H9 (cell line): ENCODE measurements at regions not wholly inside any gene's neighbourhood (a gene's known extent, or its start where the extent isn't known, plus 50 kb on each side); places are given as distances from the start of the nearest gene placed in this dataset.

ENCODE experiments used
- DNase-seq: peaks from one replicate; pipeline ENCODE4 v3.0.0-alpha.2; 2017
- H2AFZ ChIP-seq: one replicate; pipeline ENCODE4 v1.6.1; 2013; ENCODE audit warnings: mild to moderate bottlenecking, low read length, control low read depth, moderate library complexity
- H2AK5ac ChIP-seq: 2 replicates; pipeline ENCODE4 v1.6.1; 2013; ENCODE audit warnings: low read length, control low read depth, mixed read lengths; ENCODE audit not compliant: insufficient read length
- H2BK120ac ChIP-seq: one replicate; pipeline ENCODE4 v1.6.1; 2013; ENCODE audit warnings: low read depth, mild to moderate bottlenecking, low read length, control low read depth, inconsistent platforms; ENCODE audit not compliant: poor library complexity, severe bottlenecking
- H2BK12ac ChIP-seq: 2 replicates; pipeline ENCODE4 v1.6.1; 2013; ENCODE audit warnings: low read length, control low read depth, mixed read lengths, low read depth; ENCODE audit not compliant: insufficient read length
- H2BK15ac ChIP-seq: 2 replicates; pipeline ENCODE4 v1.6.1; 2013; ENCODE audit warnings: low read depth, low read length, control low read depth
- H2BK20ac ChIP-seq: one replicate; pipeline ENCODE4 v1.6.1; 2013; ENCODE audit warnings: low read depth, mild to moderate bottlenecking, low read length, control low read depth, inconsistent platforms; ENCODE audit not compliant: poor library complexity, severe bottlenecking
- H2BK5ac ChIP-seq: 2 replicates; pipeline ENCODE4 v1.6.1; 2013; ENCODE audit warnings: low read length, control low read depth, mixed read lengths; ENCODE audit not compliant: insufficient read length
- H3K14ac ChIP-seq: 2 replicates; pipeline ENCODE4 v1.6.1; 2013; ENCODE audit warnings: low read length, control low read depth; ENCODE audit not compliant: insufficient read depth
- H3K18ac ChIP-seq: 2 replicates; pipeline ENCODE4 v1.6.1; 2013; ENCODE audit warnings: low read depth, mild to moderate bottlenecking, mixed read lengths, low read length, control low read depth; ENCODE audit not compliant: insufficient read length
- H3K23ac ChIP-seq: 2 replicates; pipeline ENCODE4 v1.6.1; 2013; ENCODE audit warnings: low read length, control low read depth, mixed read lengths, low read depth; ENCODE audit not compliant: insufficient read length
- H3K23me2 ChIP-seq: 2 replicates; pipeline ENCODE4 v1.6.1; 2013; ENCODE audit warnings: low read depth, mild to moderate bottlenecking, mixed read lengths, low read length, control low read depth; ENCODE audit not compliant: insufficient read length, poor library complexity, severe bottlenecking
- H3K27ac ChIP-seq: 2 replicates; pipeline ENCODE4 v1.5.1; 2013; ENCODE audit warnings: low read length, control low read depth, mixed read lengths, low read depth; ENCODE audit not compliant: insufficient read length
- H3K27me3 ChIP-seq: 2 replicates; pipeline ENCODE4 v1.6.1; 2013; ENCODE audit warnings: low read length, control low read depth, inconsistent platforms; ENCODE audit not compliant: insufficient read depth
- H3K4ac ChIP-seq: 2 replicates; pipeline ENCODE4 v1.6.1; 2013; ENCODE audit warnings: low read depth, mild to moderate bottlenecking, control low read depth, inconsistent platforms, low read length, moderate library complexity
- H3K4me1 ChIP-seq: 2 replicates; pipeline ENCODE4 v1.6.1; 2013; ENCODE audit warnings: low read length, control low read depth, inconsistent platforms; ENCODE audit not compliant: insufficient read depth
- H3K4me2 ChIP-seq: 2 replicates; pipeline ENCODE4 v1.6.1; 2013; ENCODE audit warnings: low read length, control low read depth, mixed read lengths; ENCODE audit not compliant: insufficient read length, insufficient read depth
- H3K56ac ChIP-seq: 2 replicates; pipeline ENCODE4 v1.6.1; 2013; ENCODE audit warnings: low read depth, mild to moderate bottlenecking, mixed read lengths, low read length, control low read depth; ENCODE audit not compliant: insufficient read length
- H3K79me1 ChIP-seq: 2 replicates; pipeline ENCODE4 v1.6.1; 2013; ENCODE audit warnings: low read depth, mild to moderate bottlenecking, moderate library complexity, low read length, control low read depth, inconsistent platforms; ENCODE audit not compliant: insufficient read depth, poor library complexity, severe bottlenecking
- H3K79me2 ChIP-seq: 2 replicates; pipeline ENCODE4 v1.6.1; 2013; ENCODE audit warnings: low read length, control low read depth, inconsistent platforms; ENCODE audit not compliant: insufficient read depth
- H3K9ac ChIP-seq: 2 replicates; pipeline ENCODE4 v1.6.1; 2013; ENCODE audit warnings: low read length, control low read depth, mixed read lengths; ENCODE audit not compliant: insufficient read length; ENCODE audit errors: extremely low read depth
- H3K9me3 ChIP-seq: one replicate; pipeline ENCODE4 v1.6.1; 2013; ENCODE audit warnings: low read depth, low read length, inconsistent platforms; ENCODE audit not compliant: control insufficient read depth
- H3T11ph ChIP-seq: one replicate; pipeline ENCODE4 v1.6.1; 2013; ENCODE audit warnings: mild to moderate bottlenecking, low read length, control low read depth, inconsistent platforms
- H4K20me1 ChIP-seq: one replicate; pipeline ENCODE4 v1.6.1; 2013; ENCODE audit not compliant: control insufficient read depth, insufficient read length, insufficient read depth
- H4K5ac ChIP-seq: 2 replicates; pipeline ENCODE4 v1.6.1; 2013; ENCODE audit warnings: low read depth, mild to moderate bottlenecking, mixed read lengths, low read length, control low read depth; ENCODE audit not compliant: insufficient read length
- H4K8ac ChIP-seq: replicated peaks from 2 replicates; pipeline ENCODE4 v1.6.1; 2013; ENCODE audit warnings: low read length, control low read depth, mixed read lengths, low read depth; ENCODE audit not compliant: insufficient read length
- H4K91ac ChIP-seq: 2 replicates; pipeline ENCODE4 v1.6.1; 2013; ENCODE audit warnings: low read depth, mild to moderate bottlenecking, moderate library complexity, mixed read lengths, low read length, control low read depth; ENCODE audit not compliant: insufficient read length
- H3K27ac Mint-ChIP-seq, 3 experiments: 2 replicates in 2 of 3; 3 replicates in 1 of 3; pipeline ENCODE4 v1.8.0; 2020 to 2021; ENCODE audit warnings: mixed read lengths in 3 of 3, mild to moderate bottlenecking in 1 of 3, moderate library complexity in 1 of 3
- H3K27me3 Mint-ChIP-seq: 2 replicates; pipeline ENCODE4 v1.8.0; 2021; ENCODE audit warnings: low read depth, mild to moderate bottlenecking, moderate library complexity, mixed read lengths
- H3K36me3 Mint-ChIP-seq, 3 experiments: 2 replicates in 2 of 3; 3 replicates in 1 of 3; pipeline ENCODE4 v1.8.0; 2020 to 2021; ENCODE audit warnings: low read depth in 3 of 3, mixed read lengths in 3 of 3; ENCODE audit not compliant: insufficient read depth in 1 of 3
- H3K4me1 Mint-ChIP-seq, 2 experiments: 2 replicates each; pipeline ENCODE4 v1.8.0; 2020; ENCODE audit warnings: mixed read lengths in 2 of 2
- H3K4me3 Mint-ChIP-seq, 2 experiments: 2 replicates in 1 of 2; 3 replicates in 1 of 2; pipeline ENCODE4 v1.8.0; 2020 to 2021; ENCODE audit warnings: mild to moderate bottlenecking in 2 of 2, mixed read lengths in 2 of 2, moderate library complexity in 1 of 2
- H3K9me3 Mint-ChIP-seq, 2 experiments: 2 replicates in 1 of 2; 3 replicates in 1 of 2; pipeline ENCODE4 v1.8.0; 2020; ENCODE audit warnings: mild to moderate bottlenecking in 2 of 2, mixed read lengths in 2 of 2, moderate library complexity in 1 of 2
- TF ChIP-seq, protein P1 (sequence below): fragments of 200-600 bp; sonication (generic); conservative IDR thresholded peaks from 3 replicates; pipeline ENCODE4 v1.8.0; 2021; ENCODE audit warnings: antibody characterized with exemption, mild to moderate bottlenecking

DNA sequence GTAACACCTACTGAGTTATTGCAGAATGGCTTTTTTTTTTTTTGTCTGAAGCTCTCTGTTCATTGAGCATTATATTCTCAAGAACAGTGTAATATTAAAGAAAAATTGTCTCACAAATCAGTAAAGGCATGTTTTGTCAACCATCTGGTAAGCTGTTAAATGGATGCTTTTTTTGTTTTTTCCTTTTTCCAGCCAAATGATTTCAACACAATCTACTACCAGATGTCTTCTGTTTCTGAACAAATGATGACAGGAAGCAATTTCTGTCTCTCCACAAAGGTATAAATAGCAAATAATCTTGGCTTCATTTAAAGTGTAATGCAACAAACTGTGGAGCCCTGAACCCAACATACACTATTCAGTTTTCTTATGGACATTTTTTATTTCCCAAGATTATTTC lies 78.6 kb upstream of the RGS2 start:
- Histone ChIP-seq H2BK20ac (no peak overlapping the region), H3K18ac (no peak overlapping the region), H3K23me2 (no peaks in the 10 kb centered on the region), H2AFZ (no peak overlapping the region), H4K8ac (no peak overlapping the region), H3K27me3 (no peaks in the 10 kb centered on the region), H2BK12ac (no peak overlapping the region), H3K4me2 (no peak overlapping the region), H4K5ac (no peak overlapping the region), H2BK5ac (no peak overlapping the region), H2BK120ac (no peak overlapping the region), H4K20me1 (no peaks in the 10 kb centered on the region), H2BK15ac (no peak overlapping the region), H2AK5ac (no peak overlapping the region), H3K79me2 (no peaks in the 10 kb centered on the region), H3K79me1 (no peaks in the 10 kb centered on the region), H3T11ph (no peak overlapping the region), H4K91ac (no peak overlapping the region), H3K23ac (no peak overlapping the region), H3K4ac (no peak overlapping the region), H3K4me1 (no peaks in the 10 kb centered on the region), H3K56ac (no peak overlapping the region), H3K9me3 (no peaks in the 10 kb centered on the region), H3K9ac (no peak overlapping the region), H3K14ac (no peak overlapping the region), H3K27ac (no peak overlapping the region)
- no peaks in the 10 kb centered on the region; a peak in 1 of 5 replicates for H3K9me3 Mint-ChIP-seq
- no peak overlapping the region for H3K4me3 Mint-ChIP-seq
- H3K27me3 Mint-ChIP-seq = no peaks in the 10 kb centered on the region
- no peak for DNase-seq
- H3K36me3 Mint-ChIP-seq = peaks cover 0 to 6% (median 0%) of the 10 kb centered on the region in 3 experiments; a peak in 1 of 7 replicates
- H3K27ac Mint-ChIP-seq = no peak overlapping the region
- TF ChIP-seq, protein P1, sequence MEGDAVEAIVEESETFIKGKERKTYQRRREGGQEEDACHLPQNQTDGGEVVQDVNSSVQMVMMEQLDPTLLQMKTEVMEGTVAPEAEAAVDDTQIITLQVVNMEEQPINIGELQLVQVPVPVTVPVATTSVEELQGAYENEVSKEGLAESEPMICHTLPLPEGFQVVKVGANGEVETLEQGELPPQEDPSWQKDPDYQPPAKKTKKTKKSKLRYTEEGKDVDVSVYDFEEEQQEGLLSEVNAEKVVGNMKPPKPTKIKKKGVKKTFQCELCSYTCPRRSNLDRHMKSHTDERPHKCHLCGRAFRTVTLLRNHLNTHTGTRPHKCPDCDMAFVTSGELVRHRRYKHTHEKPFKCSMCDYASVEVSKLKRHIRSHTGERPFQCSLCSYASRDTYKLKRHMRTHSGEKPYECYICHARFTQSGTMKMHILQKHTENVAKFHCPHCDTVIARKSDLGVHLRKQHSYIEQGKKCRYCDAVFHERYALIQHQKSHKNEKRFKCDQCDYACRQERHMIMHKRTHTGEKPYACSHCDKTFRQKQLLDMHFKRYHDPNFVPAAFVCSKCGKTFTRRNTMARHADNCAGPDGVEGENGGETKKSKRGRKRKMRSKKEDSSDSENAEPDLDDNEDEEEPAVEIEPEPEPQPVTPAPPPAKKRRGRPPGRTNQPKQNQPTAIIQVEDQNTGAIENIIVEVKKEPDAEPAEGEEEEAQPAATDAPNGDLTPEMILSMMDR = no peak
- H3K4me1 Mint-ChIP-seq = 0 out of 4 replicates have a peak, but pooled peaks cover 0 to 4% of the 10 kb centered on the region in 2 experiments
